Tibial nerve (tissue), 3 donors: ENCODE measurements at regions not wholly inside any gene's neighbourhood (a gene's known extent, or its start where the extent isn't known, plus 50 kb on each side); places are given as distances from the start of the nearest gene placed in this dataset.

Source experiments
- POLR2A ChIP-seq, 2 donors: fragments of 450-650 bp; IDR thresholded peaks; one replicate each; pipeline ENCODE4 v1.6.1; 2017; ENCODE audit warnings: antibody characterized with exemption in 2 of 2, mild to moderate bottlenecking in 2 of 2, moderate library complexity in 2 of 2
- TF ChIP-seq, protein P1 (sequence below), 5 experiments: fragments of 200-600 bp in 3 of 5; fragments of 450-650 bp in 2 of 5; sonication (generic) in 3 of 5; IDR thresholded peaks; one replicate each; pipeline ENCODE4 v1.5.1; 2016 to 2019; ENCODE audit warnings: antibody characterized with exemption in 5 of 5, mild to moderate bottlenecking in 3 of 5, moderate library complexity in 2 of 5

DNA sequence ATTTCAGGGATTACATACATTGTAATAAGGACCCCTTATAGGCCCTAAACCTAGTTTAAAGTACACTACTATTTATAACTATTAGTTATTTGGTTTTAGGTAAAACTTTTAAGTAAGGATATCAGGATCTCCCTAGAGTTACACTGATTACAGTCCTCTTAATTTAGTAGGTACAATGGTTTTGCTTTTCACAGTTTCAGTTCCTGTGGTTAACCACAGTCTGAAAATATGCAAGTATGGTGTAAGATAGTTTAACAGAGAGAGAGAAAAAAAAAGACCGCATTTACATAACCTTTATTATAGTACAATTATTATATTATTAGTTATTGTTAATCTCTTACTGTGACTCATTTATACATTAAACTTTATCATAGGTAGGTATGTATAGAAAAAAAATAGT is 725.3 kb upstream of the PTPRD start:
- TF ChIP-seq POLR2A (IDR thresholded peaks at IDR 0.05): no peak
- TF ChIP-seq, protein P1, sequence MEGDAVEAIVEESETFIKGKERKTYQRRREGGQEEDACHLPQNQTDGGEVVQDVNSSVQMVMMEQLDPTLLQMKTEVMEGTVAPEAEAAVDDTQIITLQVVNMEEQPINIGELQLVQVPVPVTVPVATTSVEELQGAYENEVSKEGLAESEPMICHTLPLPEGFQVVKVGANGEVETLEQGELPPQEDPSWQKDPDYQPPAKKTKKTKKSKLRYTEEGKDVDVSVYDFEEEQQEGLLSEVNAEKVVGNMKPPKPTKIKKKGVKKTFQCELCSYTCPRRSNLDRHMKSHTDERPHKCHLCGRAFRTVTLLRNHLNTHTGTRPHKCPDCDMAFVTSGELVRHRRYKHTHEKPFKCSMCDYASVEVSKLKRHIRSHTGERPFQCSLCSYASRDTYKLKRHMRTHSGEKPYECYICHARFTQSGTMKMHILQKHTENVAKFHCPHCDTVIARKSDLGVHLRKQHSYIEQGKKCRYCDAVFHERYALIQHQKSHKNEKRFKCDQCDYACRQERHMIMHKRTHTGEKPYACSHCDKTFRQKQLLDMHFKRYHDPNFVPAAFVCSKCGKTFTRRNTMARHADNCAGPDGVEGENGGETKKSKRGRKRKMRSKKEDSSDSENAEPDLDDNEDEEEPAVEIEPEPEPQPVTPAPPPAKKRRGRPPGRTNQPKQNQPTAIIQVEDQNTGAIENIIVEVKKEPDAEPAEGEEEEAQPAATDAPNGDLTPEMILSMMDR (IDR thresholded peaks at IDR 0.05): no peak
